Thyroid gland (tissue), 4 donors: ENCODE measurements at regions not wholly inside any gene's neighbourhood (a gene's known extent, or its start where the extent isn't known, plus 50 kb on each side); places are given as distances from the start of the nearest gene placed in this dataset.

Experiments
- DNase-seq, 2 donors: peaks; one replicate each; pipeline ENCODE4 v3.0.0-alpha.2; 2019
- H3K27ac ChIP-seq, 3 donors: fragments of 200-600 bp; sonication (generic); 1 replicate in 2 of 3; 2 replicates in 1 of 3; pipeline ENCODE4 v1.5.1; 2016 to 2019; ENCODE audit warnings: mild to moderate bottlenecking in 1 of 3, moderate library complexity in 1 of 3
- H3K27me3 ChIP-seq: fragments of 200-600 bp; sonication (generic); one replicate; pipeline ENCODE4 v1.5.1; 2019
- H3K36me3 ChIP-seq, 2 donors: fragments of 200-600 bp; sonication (generic); one replicate each; pipeline ENCODE4 v1.5.1; 2016 to 2019
- H3K4me1 ChIP-seq, 2 donors: fragments of 200-600 bp; sonication (generic); one replicate each; pipeline ENCODE4 v1.5.1; 2017 to 2019
- H3K4me3 ChIP-seq, 3 donors: fragments of 200-600 bp; sonication (generic); replicated peaks in 1 of 3; 1 replicate in 2 of 3; 2 replicates in 1 of 3; pipeline ENCODE4 v1.5.1; 2016; ENCODE audit warnings: mild to moderate bottlenecking in 1 of 3
- H3K9me3 ChIP-seq: fragments of 200-600 bp; sonication (generic); one replicate; pipeline ENCODE4 v1.5.1; 2017
- CTCF ChIP-seq, 6 experiments: fragments of 200-600 bp in 3 of 6; fragments of 450-650 bp in 3 of 6; sonication (generic) in 3 of 6; IDR thresholded peaks; one replicate each; pipeline ENCODE4 v1.5.1; 2016 to 2019; ENCODE audit warnings: antibody characterized with exemption in 6 of 6, mild to moderate bottlenecking in 2 of 6, inconsistent platforms in 1 of 6, moderate library complexity in 1 of 6
- POLR2A ChIP-seq, 2 donors: fragments of 450-650 bp; IDR thresholded peaks; one replicate each; pipeline ENCODE4 v1.6.1; 2017; ENCODE audit warnings: antibody characterized with exemption in 2 of 2, mild to moderate bottlenecking in 2 of 2, moderate library complexity in 1 of 2
- WGBS, 2 donors: methylation state at CpG; one replicate each; pipeline ENCODE4 v1.1.5; 2017; 5-methylcytosine and 5-hydroxymethylcytosine counted together
- intact Hi-C: fragments of 100-400 bp; cut with DNase I; formaldehyde crosslinking; loops from one replicate; pipeline ENCODE4 v1.15.1; 2023

- 74 to 79% methylated on average over 3 of the region's 3 CpGs for WGBS, 2 donors
- Histone ChIP-seq H3K4me1 (no peaks in the 10 kb centered on the region), H3K27me3 (no peaks in the 10 kb centered on the region), H3K27ac (no peak overlapping the region), H3K4me3 (no peak overlapping the region), H3K9me3 (no peaks in the 10 kb centered on the region), H3K36me3 (no peaks in the 10 kb centered on the region)
- intact Hi-C loops = no loop called here
- no peak for DNase-seq
- TF ChIP-seq POLR2A (IDR thresholded peaks at IDR 0.05) (no peak), CTCF (IDR thresholded peaks at IDR 0.05) (no peak)
Observed at GRCh38 chr10:108385963-108386362, 1221.5 kb upstream of the SORCS1 start.

GRCh38 chr10:108384378-108384777, 1219.9 kb upstream of the SORCS1 start:
- DNase-seq = no peak
- no peaks in the 10 kb centered on the region for H3K4me1 ChIP-seq
- no peak overlapping the region for H3K4me3 ChIP-seq
- WGBS, 2 donors = 61 to 65% methylated on average over 1 of the region's 1 CpG
- intact Hi-C loops = no loop called here
- no peak overlapping the region for H3K27ac ChIP-seq
- H3K27me3 ChIP-seq = no peaks in the 10 kb centered on the region
- H3K9me3 ChIP-seq = no peaks in the 10 kb centered on the region
- H3K36me3 ChIP-seq = no peaks in the 10 kb centered on the region
- TF ChIP-seq POLR2A (IDR thresholded peaks at IDR 0.05) (no peak), CTCF (IDR thresholded peaks at IDR 0.05) (no peak)

- no peaks in the 10 kb centered on the region for H3K4me1 ChIP-seq
- no peaks in the 10 kb centered on the region for H3K36me3 ChIP-seq
- no peaks in the 10 kb centered on the region for H3K27me3 ChIP-seq
- no peaks in the 10 kb centered on the region for H3K9me3 ChIP-seq
- no peak overlapping the region for H3K4me3 ChIP-seq
- DNase-seq = no peak
- TF ChIP-seq CTCF (IDR thresholded peaks at IDR 0.05) = no peak
- TF ChIP-seq POLR2A (IDR thresholded peaks at IDR 0.05) = no peak
- intact Hi-C loops = no loop called here
- no peak overlapping the region for H3K27ac ChIP-seq
Observed at GRCh38 chr10:108378779-108379178, 1214.3 kb upstream of the SORCS1 start.

- H3K9me3 ChIP-seq = no peaks in the 10 kb centered on the region
- H3K36me3 ChIP-seq = no peaks in the 10 kb centered on the region
- no peak for TF ChIP-seq CTCF (IDR thresholded peaks at IDR 0.05)
- no peak overlapping the region for H3K4me3 ChIP-seq
- no peak for DNase-seq
- H3K27ac ChIP-seq = no peak overlapping the region
- intact Hi-C loops = no loop called here
- no peaks in the 10 kb centered on the region for H3K4me1 ChIP-seq
- no peaks in the 10 kb centered on the region for H3K27me3 ChIP-seq
Observed at GRCh38 chr10:108375691-108376090, 1211.2 kb upstream of the SORCS1 start.

- Histone ChIP-seq H3K9me3 (no peaks in the 10 kb centered on the region), H3K27me3 (no peaks in the 10 kb centered on the region), H3K36me3 (no peaks in the 10 kb centered on the region), H3K27ac (no peak overlapping the region), H3K4me3 (no peak overlapping the region), H3K4me1 (no peaks in the 10 kb centered on the region)
- DNase-seq = no peak
- no peak for TF ChIP-seq POLR2A (IDR thresholded peaks at IDR 0.05)
- no peak for TF ChIP-seq CTCF (IDR thresholded peaks at IDR 0.05)
- intact Hi-C loops = no loop called here
- 68 to 91% methylated on average over 1 of the region's 1 CpG for WGBS, 2 donors
Observed at GRCh38 chr10:108374991-108375390, 1210.5 kb upstream of the SORCS1 start.
